IMR-90 (cell line): ENCODE measurements at regions not wholly inside any gene's neighbourhood (a gene's known extent, or its start where the extent isn't known, plus 50 kb on each side); places are given as distances from the start of the nearest gene placed in this dataset.

Experiments
- ATAC-seq: fragments of 200-7000 bp; cut with Tn5 transposase; 2 replicates; pipeline ENCODE4 v1.9.1; 2020; ENCODE audit warnings: low read depth, mild to moderate bottlenecking, moderate library complexity
- BruUV-seq: library from RNA; stranded (reverse); fragments of 400-500 nt; replicated peaks from 2 replicates; lab custom pipeline; 2021; lab: Mats Ljungman, UMichigan
- CTCF ChIA-PET: fragments of 300-600 bp; formaldehyde crosslinking; extraction: SDS; loops from one replicate; lab custom pipeline; 2021; ENCODE audit warnings: antibody characterized with exemption; lab: Yijun Ruan, JAX
- POLR2A ChIA-PET: fragments of 300-600 bp; sonication (Branson Sonifier 250); formaldehyde crosslinking; loops from one replicate; lab custom pipeline; 2022; ENCODE audit warnings: antibody characterized with exemption; ENCODE audit not compliant: unreplicated experiment; lab: Charles Lee
- DNase-seq: peaks from one replicate; pipeline ENCODE4 v3.0.0; 2013
- H2AFZ ChIP-seq: replicated peaks from 2 replicates; pipeline ENCODE3; 2013; ENCODE audit warnings: low read length, mild to moderate bottlenecking; ENCODE audit not compliant: poor library complexity
- H2AK5ac ChIP-seq: 2 replicates; pipeline ENCODE4 v1.6.1; 2013; ENCODE audit warnings: low read depth, low read length, inconsistent platforms
- H2AK9ac ChIP-seq: replicated peaks from 2 replicates; pipeline ENCODE3; 2013; ENCODE audit warnings: mild to moderate bottlenecking, low read depth, low read length, moderate library complexity; ENCODE audit not compliant: poor library complexity
- H2BK120ac ChIP-seq: 2 replicates; pipeline ENCODE4 v1.6.1; 2013; ENCODE audit warnings: low read depth, low read length, inconsistent platforms
- H2BK15ac ChIP-seq: 3 replicates; pipeline ENCODE4 v1.6.1; 2013; ENCODE audit warnings: low read depth, low read length, inconsistent platforms
- H2BK20ac ChIP-seq: 2 replicates; pipeline ENCODE4 v1.6.1; 2013; ENCODE audit warnings: low read depth, mild to moderate bottlenecking, inconsistent platforms, low read length, moderate library complexity
- H2BK5ac ChIP-seq: 2 replicates; pipeline ENCODE4 v1.6.1; 2013; ENCODE audit warnings: mild to moderate bottlenecking, low read depth, low read length, inconsistent platforms; ENCODE audit not compliant: poor library complexity, severe bottlenecking
- H3K14ac ChIP-seq: replicated peaks from 2 replicates; pipeline ENCODE4 v1.6.1; 2013; ENCODE audit warnings: low read depth, low read length, inconsistent platforms
- H3K18ac ChIP-seq: 2 replicates; pipeline ENCODE4 v1.6.1; 2013; ENCODE audit warnings: low read depth, low read length, control low read depth
- H3K23ac ChIP-seq: 2 replicates; pipeline ENCODE4 v1.6.1; 2013; ENCODE audit warnings: low read depth, low read length, inconsistent platforms
- H3K27ac ChIP-seq: 2 replicates; pipeline ENCODE4 v1.5.1; 2013; ENCODE audit warnings: mild to moderate bottlenecking, control low read depth, low read length; ENCODE audit not compliant: insufficient read depth
- H3K27me3 ChIP-seq: 2 replicates; pipeline ENCODE4 v1.6.1; 2013; ENCODE audit warnings: low read length; ENCODE audit not compliant: control insufficient read depth, insufficient read depth
- H3K36me3 ChIP-seq: 2 replicates; pipeline ENCODE4 v1.6.1; 2013; ENCODE audit warnings: low read length, mixed read lengths; ENCODE audit not compliant: control insufficient read depth, insufficient read depth
- H3K4ac ChIP-seq: 2 replicates; pipeline ENCODE4 v1.6.1; 2013; ENCODE audit warnings: low read depth, low read length, inconsistent platforms
- H3K4me1 ChIP-seq: 2 replicates; pipeline ENCODE4 v1.6.1; 2013; ENCODE audit warnings: low read length, mixed read lengths; ENCODE audit not compliant: control insufficient read depth, insufficient read depth
- H3K4me2 ChIP-seq: 2 replicates; pipeline ENCODE4 v1.6.1; 2013; ENCODE audit warnings: low read depth, mild to moderate bottlenecking, control low read depth, low read length, moderate library complexity
- H3K4me3 ChIP-seq: 2 replicates; pipeline ENCODE4 v1.5.1; 2013; ENCODE audit warnings: low read depth, mild to moderate bottlenecking, control low read depth, low read length, moderate library complexity; ENCODE audit not compliant: insufficient read depth
- H3K56ac ChIP-seq: 2 replicates; pipeline ENCODE4 v1.6.1; 2013; ENCODE audit warnings: low read length, inconsistent platforms; ENCODE audit not compliant: insufficient read depth; ENCODE audit errors: extremely low read depth
- H3K79me1 ChIP-seq, 2 experiments: 2 replicates each; pipeline ENCODE4 v1.6.1; 2013; ENCODE audit warnings: low read length in 2 of 2, inconsistent platforms in 1 of 2, low read depth in 1 of 2
- H3K9ac ChIP-seq: 2 replicates; pipeline ENCODE4 v1.6.1; 2013; ENCODE audit warnings: low read depth, low read length, control low read depth
- H3K9me1 ChIP-seq: 2 replicates; pipeline ENCODE4 v1.6.1; 2013; ENCODE audit warnings: low read length, inconsistent platforms; ENCODE audit not compliant: insufficient read depth
- H3K9me3 ChIP-seq: 2 replicates; pipeline ENCODE4 v1.6.1; 2013; ENCODE audit warnings: low read length; ENCODE audit not compliant: control insufficient read depth, insufficient read depth
- H4K20me1 ChIP-seq: 2 replicates; pipeline ENCODE4 v1.6.1; 2013; ENCODE audit warnings: low read length, inconsistent platforms; ENCODE audit not compliant: insufficient read depth
- H4K5ac ChIP-seq: 2 replicates; pipeline ENCODE4 v1.6.1; 2013; ENCODE audit warnings: mild to moderate bottlenecking, low read depth, low read length, control low read depth
- H4K8ac ChIP-seq, 2 experiments: 2 replicates each; pipeline ENCODE4 v1.6.1; 2013; ENCODE audit warnings: low read depth in 2 of 2, low read length in 2 of 2, control low read depth in 1 of 2, inconsistent platforms in 1 of 2
- H4K91ac ChIP-seq: 2 replicates; pipeline ENCODE4 v1.6.1; 2013; ENCODE audit warnings: low read depth, low read length, inconsistent platforms; ENCODE audit not compliant: insufficient read depth
- CHD1 ChIP-seq: IDR thresholded peaks from 2 replicates; pipeline ENCODE4 v1.6.1; 2012; ENCODE audit warnings: low read depth, low read length, improper control_type of control experiment
- FOS ChIP-seq: fragments of 150-350 bp; IDR thresholded peaks from 2 replicates; pipeline ENCODE4 v1.6.1; 2016; ENCODE audit warnings: low read depth, low read length
- WGBS, 2 experiments: methylation state at CpG; one replicate each; pipeline versions ENCODE4 v1.1.5 to v1.1.7; 2013; ENCODE audit warnings: missing lambda C conversion rate in 2 of 2; ENCODE audit not compliant: insufficient read length in 1 of 2; ENCODE audit errors: extremely low coverage in 2 of 2; 5-methylcytosine and 5-hydroxymethylcytosine counted together
- dilution Hi-C: fragments of 300-500 bp; cut with HindIII; formaldehyde crosslinking; loops from one replicate; pipeline ENCODE4 v1.14.3; 2018; ENCODE audit warnings: low sequenced_read_pairs; ENCODE audit not compliant: unreplicated experiment
- in situ Hi-C: fragments of 300-500 bp; cut with MboI; formaldehyde crosslinking; loops from 3 replicates; pipeline ENCODE4 v1.14.3; 2019; ENCODE audit warnings: low sequenced_read_pairs, inconsistent platforms, mixed read lengths
- intact Hi-C: fragments of 100-400 bp; cut with micrococcal nuclease; formaldehyde crosslinking; loops from 2 replicates; pipeline ENCODE4 v1.10.0; 2022
- TF ChIP-seq, protein P1 (sequence below): fragments of 150-350 bp; IDR thresholded peaks from 2 replicates; pipeline ENCODE4 v1.6.1; 2016; ENCODE audit warnings: low read depth, mild to moderate bottlenecking, low read length, moderate library complexity, borderline replicate concordance
- TF ChIP-seq, protein P2 (sequence below): fragments of 150-350 bp; IDR thresholded peaks from 2 replicates; pipeline ENCODE4 v1.6.1; 2017; ENCODE audit warnings: mild to moderate bottlenecking, antibody characterized with exemption, low read length, low read depth

DNA sequence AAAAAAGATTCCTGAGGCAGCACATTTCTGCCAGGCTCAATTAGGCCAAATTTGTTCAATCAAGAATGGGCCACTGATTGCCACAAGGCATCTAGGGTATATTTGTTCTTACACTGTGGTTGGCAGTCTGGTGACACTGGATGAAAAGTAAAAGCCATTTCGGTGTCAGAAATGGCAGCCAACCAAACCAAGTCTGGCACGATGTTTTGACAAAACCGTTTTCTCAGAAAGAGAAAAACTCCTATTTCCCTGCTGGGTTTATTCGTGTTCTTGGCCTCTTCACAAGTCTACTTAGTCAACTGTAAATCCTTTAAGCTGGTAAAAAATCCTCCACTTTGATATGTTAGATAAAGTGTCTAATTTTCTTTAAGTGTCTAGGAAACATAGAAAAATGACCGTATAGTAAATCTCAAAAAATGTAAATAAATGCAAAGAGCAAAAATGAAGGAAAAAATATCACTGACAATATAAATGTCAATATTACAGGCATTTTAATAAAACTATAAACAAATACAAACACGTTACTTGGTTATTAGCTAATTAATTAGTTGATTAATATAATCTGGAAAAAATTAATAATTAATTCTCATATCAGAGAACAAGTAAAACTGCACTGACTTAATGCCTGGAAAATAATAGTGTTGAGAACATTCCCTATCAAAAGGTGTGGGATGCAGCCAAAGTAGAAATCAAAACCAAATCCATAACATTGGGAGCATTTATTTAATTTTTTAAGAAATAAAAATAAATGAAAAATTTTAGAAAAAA is 182.0 kb upstream of the ZNF804A start:
- in situ Hi-C loops, result no loop called here
- Histone ChIP-seq H2BK120ac (no peak overlapping the region), H3K4me2 (no peak overlapping the region), H4K91ac (no peak overlapping the region), H2BK5ac (no peak overlapping the region), H3K9me3 (peaks cover 5% of the 10 kb centered on the region; the same call in 1 of the 2 replicates), H3K36me3 (no peaks in the 10 kb centered on the region), H2BK15ac (no peak overlapping the region), H3K4ac (no peak overlapping the region), H2AFZ (no peak overlapping the region), H2AK9ac (no peak overlapping the region), H3K27ac (no peak overlapping the region), H4K8ac (no peak overlapping the region), H4K20me1 (no peaks in the 10 kb centered on the region), H3K9me1 (no peaks in the 10 kb centered on the region), H2BK20ac (no peak overlapping the region), H3K56ac (no peak overlapping the region), H3K27me3 (no peaks in the 10 kb centered on the region), H3K18ac (no peak overlapping the region), H3K4me3 (no peak overlapping the region), H3K9ac (no peak overlapping the region), H4K5ac (no peak overlapping the region), H2AK5ac (no peak overlapping the region), H3K14ac (no peak overlapping the region), H3K4me1 (no peaks in the 10 kb centered on the region), H3K23ac (no peak overlapping the region), H3K79me1 (no peaks in the 10 kb centered on the region)
- ChIA-PET POLR2A (no interaction called here), CTCF (no interaction called here)
- intact Hi-C loops, result no loop called here
- WGBS, 2 experiments, result no CpG with 5 or more reads among the region's 6 CpGs
- dilution Hi-C loops, result no loop called here
- TF ChIP-seq, protein P1, sequence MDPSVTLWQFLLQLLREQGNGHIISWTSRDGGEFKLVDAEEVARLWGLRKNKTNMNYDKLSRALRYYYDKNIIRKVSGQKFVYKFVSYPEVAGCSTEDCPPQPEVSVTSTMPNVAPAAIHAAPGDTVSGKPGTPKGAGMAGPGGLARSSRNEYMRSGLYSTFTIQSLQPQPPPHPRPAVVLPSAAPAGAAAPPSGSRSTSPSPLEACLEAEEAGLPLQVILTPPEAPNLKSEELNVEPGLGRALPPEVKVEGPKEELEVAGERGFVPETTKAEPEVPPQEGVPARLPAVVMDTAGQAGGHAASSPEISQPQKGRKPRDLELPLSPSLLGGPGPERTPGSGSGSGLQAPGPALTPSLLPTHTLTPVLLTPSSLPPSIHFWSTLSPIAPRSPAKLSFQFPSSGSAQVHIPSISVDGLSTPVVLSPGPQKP, result no peak
- TF ChIP-seq CHD1, result no peak
- TF ChIP-seq FOS, result no peak
- TF ChIP-seq, protein P2, sequence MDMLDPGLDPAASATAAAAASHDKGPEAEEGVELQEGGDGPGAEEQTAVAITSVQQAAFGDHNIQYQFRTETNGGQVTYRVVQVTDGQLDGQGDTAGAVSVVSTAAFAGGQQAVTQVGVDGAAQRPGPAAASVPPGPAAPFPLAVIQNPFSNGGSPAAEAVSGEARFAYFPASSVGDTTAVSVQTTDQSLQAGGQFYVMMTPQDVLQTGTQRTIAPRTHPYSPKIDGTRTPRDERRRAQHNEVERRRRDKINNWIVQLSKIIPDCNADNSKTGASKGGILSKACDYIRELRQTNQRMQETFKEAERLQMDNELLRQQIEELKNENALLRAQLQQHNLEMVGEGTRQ, result no peak
- ATAC-seq (no peak), DNase-seq (no peak)
- no TSS peak for BruUV-seq
